Erythroblast (primary cell): ENCODE measurements at regions not wholly inside any gene's neighbourhood (a gene's known extent, or its start where the extent isn't known, plus 50 kb on each side); places are given as distances from the start of the nearest gene placed in this dataset.

Source experiments
- GATA1 ChIP-seq: IDR thresholded peaks from 2 replicates; pipeline ENCODE4 v1.6.1; 2011; ENCODE audit warnings: low read depth, mild to moderate bottlenecking, control low read depth, low read length, moderate library complexity
- POLR2A ChIP-seq: IDR thresholded peaks from 2 replicates; pipeline ENCODE4 v1.6.1; 2011; ENCODE audit warnings: mild to moderate bottlenecking, low read length

DNA sequence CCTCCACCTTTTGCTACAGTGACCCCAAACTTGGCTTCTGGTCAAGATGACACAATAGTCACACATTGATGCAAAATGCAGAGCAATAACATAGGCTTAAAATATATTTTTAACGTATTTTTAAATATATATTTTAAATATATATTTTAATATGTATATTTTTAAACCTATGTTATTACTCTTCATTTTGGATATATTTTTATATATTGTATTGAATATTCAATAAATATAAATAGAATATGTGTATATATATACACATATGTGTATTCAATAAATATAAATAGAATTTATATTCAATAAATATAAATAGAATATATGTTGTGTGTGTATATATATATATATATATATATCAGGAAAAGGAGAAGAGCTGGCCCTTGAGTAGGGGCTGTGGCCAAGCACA is 115.6 kb downstream of the POU4F1 start:
- TF ChIP-seq POLR2A (no peak), GATA1 (no peak)
